CD14-positive monocyte (primary cell): ENCODE measurements at regions not wholly inside any gene's neighbourhood (a gene's known extent, or its start where the extent isn't known, plus 50 kb on each side); places are given as distances from the start of the nearest gene placed in this dataset.

Experiments
- DNase-seq, 3 donors: peaks; one replicate each; pipeline ENCODE4 v3.0.0-alpha.2; 2011 to 2022
- H2AFZ ChIP-seq: 2 replicates; pipeline ENCODE4 v1.6.0; 2012; ENCODE audit warnings: mild to moderate bottlenecking, low read depth, low read length, inconsistent platforms; ENCODE audit not compliant: insufficient read depth, poor library complexity, severe bottlenecking
- H3K27ac ChIP-seq, 2 donors: 1 replicate in 1 of 2; 2 replicates in 1 of 2; pipeline ENCODE4 v1.5.1; 2012 to 2013; ENCODE audit warnings: low read length in 2 of 2, control low read depth in 1 of 2, inconsistent platforms in 1 of 2, low read depth in 1 of 2, mild to moderate bottlenecking in 1 of 2
- H3K27me3 ChIP-seq, 2 donors: one replicate each; pipeline versions ENCODE4 v1.6.0 to v1.6.1; 2011 to 2013; ENCODE audit warnings: low read length in 2 of 2; ENCODE audit not compliant: control insufficient read depth in 2 of 2, insufficient read depth in 2 of 2
- H3K36me3 ChIP-seq, 2 donors: replicated peaks in 1 of 2; 1 replicate in 1 of 2; 2 replicates in 1 of 2; pipeline versions ENCODE4 v1.5.1 to v1.6.1; 2012 to 2013; ENCODE audit warnings: low read length in 2 of 2, control low read depth in 1 of 2, inconsistent platforms in 1 of 2, mild to moderate bottlenecking in 1 of 2; ENCODE audit not compliant: insufficient read depth in 2 of 2, control insufficient read depth in 1 of 2
- H3K4me1 ChIP-seq, 2 donors: 1 replicate in 1 of 2; 2 replicates in 1 of 2; pipeline versions ENCODE4 v1.5.1 to v1.6.1; 2012 to 2013; ENCODE audit warnings: low read length in 2 of 2, control low read depth in 1 of 2, inconsistent platforms in 1 of 2, mild to moderate bottlenecking in 1 of 2, moderate library complexity in 1 of 2; ENCODE audit not compliant: insufficient read depth in 2 of 2, control insufficient read depth in 1 of 2
- H3K4me2 ChIP-seq: replicated peaks from 2 replicates; pipeline ENCODE3; 2012; ENCODE audit warnings: low read length, moderate library complexity, mild to moderate bottlenecking; ENCODE audit not compliant: poor library complexity, severe bottlenecking; ENCODE audit errors: extremely low read depth
- H3K4me3 ChIP-seq, 3 experiments: fragments of 200-600 bp in 1 of 3; sonication (generic) in 1 of 3; replicated peaks in 1 of 3; 1 replicate in 2 of 3; 2 replicates in 1 of 3; pipeline ENCODE4 v1.5.1; 2011 to 2013; ENCODE audit warnings: low read length in 3 of 3, mild to moderate bottlenecking in 3 of 3, control low read depth in 2 of 3, low read depth in 2 of 3, inconsistent platforms in 1 of 3, moderate library complexity in 1 of 3
- H3K79me2 ChIP-seq: 2 replicates; pipeline ENCODE4 v1.6.0; 2012; ENCODE audit warnings: mild to moderate bottlenecking, control low read depth, inconsistent platforms, low read length, moderate library complexity; ENCODE audit not compliant: insufficient read depth
- H3K9ac ChIP-seq: 2 replicates; pipeline ENCODE4 v1.6.0; 2017; ENCODE audit warnings: low read length, mild to moderate bottlenecking; ENCODE audit not compliant: insufficient read depth, poor library complexity, severe bottlenecking
- H3K9me3 ChIP-seq, 2 donors: replicated peaks in 1 of 2; 1 replicate in 1 of 2; 2 replicates in 1 of 2; pipeline versions ENCODE4 v1.5.1 to v1.6.1; 2012 to 2013; ENCODE audit warnings: low read length in 2 of 2, control low read depth in 1 of 2; ENCODE audit not compliant: control insufficient read depth in 1 of 2, insufficient read depth in 1 of 2
- H4K20me1 ChIP-seq: 2 replicates; pipeline ENCODE4 v1.6.0; 2012; ENCODE audit warnings: mild to moderate bottlenecking, low read length, control low read depth, moderate library complexity; ENCODE audit not compliant: insufficient read depth
- H3K27ac Mint-ChIP-seq, 7 donors: one replicate each; pipeline ENCODE4 v1.8.0; 2020; ENCODE audit warnings: mild to moderate bottlenecking in 7 of 7, mixed read lengths in 7 of 7, moderate library complexity in 6 of 7, inconsistent platforms in 2 of 7
- H3K27me3 Mint-ChIP-seq, 3 donors: one replicate each; pipeline ENCODE4 v1.8.0; 2021 to 2022; ENCODE audit warnings: low read depth in 3 of 3, mild to moderate bottlenecking in 3 of 3, mixed read lengths in 3 of 3, moderate library complexity in 3 of 3, inconsistent platforms in 1 of 3
- H3K36me3 Mint-ChIP-seq, 2 donors: one replicate each; pipeline ENCODE4 v1.8.0; 2020; ENCODE audit warnings: mixed read lengths in 2 of 2, inconsistent platforms in 1 of 2, mild to moderate bottlenecking in 1 of 2
- H3K4me1 Mint-ChIP-seq: one replicate; pipeline ENCODE4 v1.8.0; 2020; ENCODE audit warnings: mild to moderate bottlenecking, mixed read lengths
- H3K4me3 Mint-ChIP-seq, 2 donors: one replicate each; pipeline ENCODE4 v1.8.0; 2020; ENCODE audit warnings: mild to moderate bottlenecking in 2 of 2, mixed read lengths in 2 of 2, moderate library complexity in 1 of 2
- H3K9me3 Mint-ChIP-seq, 7 donors: one replicate each; pipeline ENCODE4 v1.8.0; 2020 to 2022; ENCODE audit warnings: mixed read lengths in 7 of 7, mild to moderate bottlenecking in 6 of 7, moderate library complexity in 6 of 7, inconsistent platforms in 2 of 7
- WGBS: methylation state at CpG from one replicate; pipeline ENCODE4 v1.1.5; 2013; ENCODE audit warnings: missing lambda C conversion rate; ENCODE audit not compliant: insufficient coverage; 5-methylcytosine and 5-hydroxymethylcytosine counted together
- intact Hi-C, 2 donors: fragments of 100-400 bp; cut with micrococcal nuclease; formaldehyde crosslinking; loops; one replicate each; pipeline versions ENCODE4 v1.15.0 to v1.15.1; 2023
- TF ChIP-seq, protein P1 (sequence below): fragments of 200-600 bp; IDR thresholded peaks from one replicate; pipeline ENCODE4 v1.8.0; 2022; ENCODE audit warnings: antibody characterized with exemption, mild to moderate bottlenecking

DNA sequence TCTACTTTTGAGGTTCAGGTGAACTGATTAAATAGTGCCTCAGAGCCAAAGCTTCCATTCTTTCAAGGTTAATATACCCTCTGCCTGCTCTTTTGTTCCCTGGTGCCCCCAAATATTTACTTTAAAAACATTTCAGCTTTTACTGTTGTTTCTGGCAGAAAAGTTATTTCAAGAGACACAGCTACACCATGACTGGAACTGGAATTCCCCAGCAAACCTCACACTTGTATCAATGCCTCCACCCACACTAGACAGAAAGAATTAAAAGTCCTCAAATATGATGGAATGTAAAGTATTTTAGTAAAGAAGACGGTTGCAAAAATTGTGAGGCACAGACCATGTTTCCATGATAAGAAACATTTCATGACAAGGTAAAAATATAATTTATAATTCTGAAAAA, 720.2 kb upstream of the TYRP1 start:
- no CpG with 5 or more reads among the region's 1 CpG for WGBS
- no peak overlapping the region for H3K4me2 ChIP-seq
- no peak for DNase-seq
- TF ChIP-seq, protein P1, sequence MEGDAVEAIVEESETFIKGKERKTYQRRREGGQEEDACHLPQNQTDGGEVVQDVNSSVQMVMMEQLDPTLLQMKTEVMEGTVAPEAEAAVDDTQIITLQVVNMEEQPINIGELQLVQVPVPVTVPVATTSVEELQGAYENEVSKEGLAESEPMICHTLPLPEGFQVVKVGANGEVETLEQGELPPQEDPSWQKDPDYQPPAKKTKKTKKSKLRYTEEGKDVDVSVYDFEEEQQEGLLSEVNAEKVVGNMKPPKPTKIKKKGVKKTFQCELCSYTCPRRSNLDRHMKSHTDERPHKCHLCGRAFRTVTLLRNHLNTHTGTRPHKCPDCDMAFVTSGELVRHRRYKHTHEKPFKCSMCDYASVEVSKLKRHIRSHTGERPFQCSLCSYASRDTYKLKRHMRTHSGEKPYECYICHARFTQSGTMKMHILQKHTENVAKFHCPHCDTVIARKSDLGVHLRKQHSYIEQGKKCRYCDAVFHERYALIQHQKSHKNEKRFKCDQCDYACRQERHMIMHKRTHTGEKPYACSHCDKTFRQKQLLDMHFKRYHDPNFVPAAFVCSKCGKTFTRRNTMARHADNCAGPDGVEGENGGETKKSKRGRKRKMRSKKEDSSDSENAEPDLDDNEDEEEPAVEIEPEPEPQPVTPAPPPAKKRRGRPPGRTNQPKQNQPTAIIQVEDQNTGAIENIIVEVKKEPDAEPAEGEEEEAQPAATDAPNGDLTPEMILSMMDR: no peak
- H3K9me3 Mint-ChIP-seq: no peaks in the 10 kb centered on the region
- no peak overlapping the region for H3K4me3 ChIP-seq
- no peak overlapping the region for H3K27ac ChIP-seq
- intact Hi-C loops: no loop called here
- H3K36me3 Mint-ChIP-seq: no peaks in the 10 kb centered on the region
- no peaks in the 10 kb centered on the region for H4K20me1 ChIP-seq
- no peaks in the 10 kb centered on the region for H3K4me1 ChIP-seq
- no peaks in the 10 kb centered on the region for H3K4me1 Mint-ChIP-seq
- no peaks in the 10 kb centered on the region for H3K79me2 ChIP-seq
- H3K36me3 ChIP-seq: no peaks in the 10 kb centered on the region
- no peak overlapping the region for H2AFZ ChIP-seq
- no peaks in the 10 kb centered on the region for H3K9me3 ChIP-seq
- H3K27me3 Mint-ChIP-seq: no peaks in the 10 kb centered on the region
- H3K9ac ChIP-seq: no peak overlapping the region
- no peak overlapping the region for H3K4me3 Mint-ChIP-seq
- H3K27me3 ChIP-seq: no peaks in the 10 kb centered on the region
- H3K27ac Mint-ChIP-seq: no peak overlapping the region

DNA sequence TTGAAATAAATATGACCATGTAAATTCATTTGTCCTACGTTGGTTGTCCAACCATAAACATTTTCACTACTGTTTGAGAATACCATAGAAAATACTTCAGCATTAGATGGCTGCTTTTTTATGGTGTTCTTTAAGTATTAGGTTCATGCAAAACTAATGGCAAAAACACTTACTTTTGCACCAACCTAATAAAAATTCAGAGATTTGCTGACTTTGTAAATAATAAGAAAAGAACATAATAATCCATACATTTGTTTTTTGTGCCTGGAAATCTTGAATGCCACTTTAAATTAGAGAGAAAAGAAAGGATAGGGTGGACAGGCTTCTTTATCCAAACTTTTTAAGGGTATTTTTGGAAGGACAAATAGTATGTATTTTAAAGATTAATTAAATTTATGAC, 719.7 kb upstream of the TYRP1 start:
- intact Hi-C loops: no loop called here
- H2AFZ ChIP-seq: no peak overlapping the region
- no CpG with 5 or more reads among the region's 1 CpG for WGBS

More for the DNA sequence above, 719.7 kb upstream of the TYRP1 start:
- Mint-ChIP-seq H3K36me3 (no peaks in the 10 kb centered on the region), H3K27ac (no peak overlapping the region), H3K9me3 (no peaks in the 10 kb centered on the region), H3K4me1 (no peaks in the 10 kb centered on the region), H3K4me3 (no peak overlapping the region), H3K27me3 (no peaks in the 10 kb centered on the region)
- H3K4me2 ChIP-seq: no peak overlapping the region
- no peak overlapping the region for H3K27ac ChIP-seq
- no peak for DNase-seq
- H3K9me3 ChIP-seq: no peaks in the 10 kb centered on the region
- H3K27me3 ChIP-seq: no peaks in the 10 kb centered on the region
- H3K79me2 ChIP-seq: no peaks in the 10 kb centered on the region
- no peak overlapping the region for H3K9ac ChIP-seq
- no peaks in the 10 kb centered on the region for H3K4me1 ChIP-seq
- TF ChIP-seq, protein P1: no peak
- H3K36me3 ChIP-seq: no peaks in the 10 kb centered on the region
- no peak overlapping the region for H3K4me3 ChIP-seq
- no peaks in the 10 kb centered on the region for H4K20me1 ChIP-seq
